ENCODE measurements at regions not wholly inside any gene's neighbourhood (a gene's known extent, or its start where the extent isn't known, plus 50 kb on each side); places are given as distances from the start of the nearest gene placed in this dataset.

DNA sequence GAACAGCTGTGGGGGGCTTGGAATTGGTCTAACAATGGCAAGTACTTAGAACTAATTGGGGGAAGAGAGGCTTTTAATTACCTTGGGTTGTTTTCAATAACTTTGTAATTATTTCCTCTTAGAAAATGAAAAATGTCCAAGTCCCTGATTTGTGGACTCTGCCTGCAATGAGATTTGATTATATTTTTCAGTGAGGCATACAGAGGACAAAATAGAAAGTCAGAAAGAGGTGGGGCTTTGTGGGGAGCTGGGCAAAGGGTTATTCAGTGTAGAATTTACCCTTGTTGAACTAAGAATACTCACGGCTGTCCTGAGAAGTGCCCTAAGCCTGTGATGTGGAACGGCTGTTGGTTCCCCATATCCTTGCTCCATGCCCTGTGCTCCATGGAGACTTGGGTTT, 153.0 kb downstream of the ICE1 start:
- no peak for FAIRE-seq

DNA sequence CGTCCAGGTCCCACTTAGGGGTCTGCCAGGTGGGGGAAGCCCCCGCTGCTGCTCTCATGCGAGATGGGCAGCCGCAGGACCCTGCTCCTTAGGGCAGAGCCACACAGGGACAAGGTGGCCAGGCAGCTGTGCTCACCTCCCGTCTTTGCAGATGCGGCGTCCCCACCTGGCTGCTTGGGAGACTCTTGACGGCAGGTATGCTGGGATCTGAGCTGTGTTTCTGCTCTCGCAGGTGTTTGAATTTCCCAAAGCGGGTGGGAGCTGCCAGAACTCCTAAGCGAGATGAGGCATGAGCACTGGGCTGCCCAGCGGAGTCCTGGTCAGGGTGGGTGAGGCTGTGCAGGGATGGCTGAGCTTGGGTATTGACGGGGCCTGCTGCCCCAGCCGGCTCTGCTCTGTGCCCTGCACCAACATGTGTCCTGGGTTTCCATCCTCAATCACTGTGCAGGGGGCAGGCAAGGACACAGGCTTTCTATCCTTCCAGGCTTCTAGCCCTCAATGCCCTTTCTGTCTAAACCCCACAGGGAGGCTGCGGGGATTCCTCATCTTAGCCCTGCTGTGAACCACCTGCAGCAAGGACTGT, 151.4 kb downstream of the ICE1 start:
- FAIRE-seq = no peak

DNA sequence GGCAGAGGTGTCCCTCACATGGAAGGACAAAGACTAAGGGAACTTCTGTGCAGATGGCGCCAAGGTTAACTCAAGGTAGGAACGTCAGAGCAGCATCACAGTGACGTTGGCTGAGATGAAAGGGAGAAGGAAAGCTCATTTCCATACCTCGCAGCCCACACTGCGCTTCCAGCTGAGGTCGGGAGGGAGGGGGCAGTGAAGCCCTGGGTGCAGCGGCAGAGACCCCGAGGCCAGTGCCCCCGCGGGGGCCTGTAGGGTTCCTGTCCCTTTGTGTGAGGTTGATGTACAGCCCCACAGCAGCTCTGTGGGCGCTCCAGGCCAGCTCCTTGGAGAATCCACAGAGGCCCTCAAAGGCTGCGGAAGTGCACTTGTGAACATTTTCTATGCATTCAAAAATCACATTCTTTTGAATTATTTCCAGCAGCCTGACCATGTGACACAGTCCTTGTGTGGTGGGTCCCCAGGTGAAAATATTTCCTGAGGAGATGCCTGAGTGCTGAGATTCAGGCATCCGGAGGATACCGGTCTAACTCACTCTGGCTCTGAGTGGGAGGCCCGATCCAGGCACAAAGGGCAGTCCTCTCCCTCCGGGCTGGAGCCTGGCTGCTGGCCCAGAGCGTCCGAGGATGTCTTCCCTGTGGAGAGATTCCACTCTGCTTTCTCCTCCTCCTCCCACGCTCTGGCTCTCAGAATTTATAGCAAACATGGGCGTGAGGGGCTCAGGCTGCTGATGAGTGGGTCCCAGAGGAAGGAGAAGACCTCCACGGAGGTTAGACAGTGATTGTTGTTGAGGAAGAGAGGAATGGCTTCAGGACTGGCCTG, 150.7 kb downstream of the ICE1 start:
- no peak for FAIRE-seq

DNA sequence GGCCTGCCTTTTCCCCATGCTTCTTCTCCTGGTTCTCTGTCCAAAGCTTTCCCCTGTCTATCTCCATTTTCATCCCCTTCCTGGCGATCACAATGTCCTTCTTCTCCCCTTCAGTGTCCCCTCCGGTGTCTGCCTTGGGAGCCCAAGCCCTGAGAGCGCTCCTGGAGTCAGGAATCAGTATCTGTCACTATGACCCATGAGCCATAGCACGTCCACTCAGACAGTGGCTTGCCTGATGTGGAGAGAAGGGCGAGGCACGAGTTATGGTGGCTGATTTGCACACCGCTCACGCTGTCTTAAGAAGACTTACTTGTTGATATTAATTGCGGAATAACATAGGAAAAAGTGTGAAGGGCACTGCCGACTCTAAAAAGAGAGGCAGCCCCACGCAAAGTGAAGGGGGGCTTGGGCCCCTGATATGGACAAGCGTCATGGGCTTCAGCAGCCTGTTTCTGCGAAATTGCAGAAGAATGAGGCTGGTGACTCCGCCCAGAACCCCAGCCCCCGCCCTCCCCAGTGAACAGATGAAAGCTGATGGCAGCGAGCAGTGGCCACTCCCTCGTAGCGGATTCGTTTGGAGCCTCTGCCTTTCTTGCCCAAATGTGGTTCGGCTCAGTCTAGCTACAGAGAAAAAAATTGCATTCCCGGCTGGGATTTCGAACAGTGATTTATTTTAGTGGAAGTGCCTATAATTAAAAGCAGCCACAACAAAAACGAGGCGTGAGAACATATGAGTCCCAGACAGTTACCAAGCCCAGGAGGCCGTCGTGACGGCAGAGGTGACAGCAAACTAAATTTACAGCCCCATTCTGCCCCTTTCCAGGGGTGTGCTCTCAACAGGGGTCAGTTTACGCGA, 149.8 kb downstream of the ICE1 start:
- peak; percentile 18 for FAIRE-seq

DNA sequence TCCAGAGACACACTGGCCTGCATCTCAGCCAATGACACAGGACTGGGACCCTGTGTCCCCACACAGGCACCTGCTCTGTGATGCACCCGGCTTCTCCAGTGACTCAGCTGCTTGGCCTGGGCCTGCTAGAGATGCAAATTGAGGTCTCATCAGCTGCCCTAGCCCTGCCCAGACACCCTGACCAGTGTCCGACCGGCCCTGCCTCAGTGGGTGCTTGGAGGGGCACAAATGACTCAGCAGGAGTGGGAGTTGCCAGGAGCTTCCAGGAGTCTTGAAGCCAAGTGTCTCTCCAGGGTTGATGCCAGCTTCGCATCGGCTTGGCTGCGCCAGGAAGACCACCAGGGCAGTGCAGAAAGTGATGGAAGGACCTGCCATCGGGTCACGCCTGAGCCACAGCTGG, 148.2 kb downstream of the ICE1 start:
- no peak for FAIRE-seq

DNA sequence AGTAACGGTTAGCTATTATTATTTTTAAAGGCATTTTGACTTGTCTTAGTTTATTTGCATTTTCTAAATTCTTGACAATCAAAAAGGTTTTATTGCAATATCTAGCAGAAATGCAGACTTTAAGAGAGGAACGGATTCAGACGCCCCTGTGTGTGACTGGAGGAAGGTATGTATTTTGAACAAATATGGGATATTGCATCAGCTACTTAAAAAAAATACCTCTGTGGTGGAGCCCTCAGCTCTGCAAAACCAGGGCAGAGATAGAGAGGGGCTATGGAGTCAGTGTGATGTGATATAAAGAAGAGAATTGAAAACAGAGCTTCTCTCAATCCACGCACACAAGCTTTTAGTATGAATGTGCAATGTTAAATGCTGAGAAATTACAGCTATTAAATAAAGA, 142.4 kb downstream of the ICE1 start:
- no peak for FAIRE-seq

DNA sequence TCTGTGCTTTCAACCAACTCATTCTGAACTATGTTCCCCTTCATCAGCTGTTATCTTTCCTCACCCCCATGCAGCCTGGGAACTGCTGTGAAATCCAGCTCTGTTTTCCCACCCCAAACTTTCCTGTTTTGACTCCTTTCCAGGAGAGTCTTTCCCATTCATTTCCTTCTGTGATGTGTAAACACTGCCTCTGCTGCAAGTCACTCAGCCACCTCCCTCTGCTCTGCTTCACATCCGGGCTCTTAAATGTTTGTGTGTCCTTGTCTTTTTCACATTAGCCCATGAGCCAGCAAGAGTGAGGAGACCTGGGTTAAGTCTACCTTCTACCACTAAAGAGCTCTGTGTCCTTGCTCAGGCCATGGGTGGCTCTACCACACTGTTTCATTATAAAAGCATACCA, 137.5 kb downstream of the ICE1 start:
- FAIRE-seq = no peak

DNA sequence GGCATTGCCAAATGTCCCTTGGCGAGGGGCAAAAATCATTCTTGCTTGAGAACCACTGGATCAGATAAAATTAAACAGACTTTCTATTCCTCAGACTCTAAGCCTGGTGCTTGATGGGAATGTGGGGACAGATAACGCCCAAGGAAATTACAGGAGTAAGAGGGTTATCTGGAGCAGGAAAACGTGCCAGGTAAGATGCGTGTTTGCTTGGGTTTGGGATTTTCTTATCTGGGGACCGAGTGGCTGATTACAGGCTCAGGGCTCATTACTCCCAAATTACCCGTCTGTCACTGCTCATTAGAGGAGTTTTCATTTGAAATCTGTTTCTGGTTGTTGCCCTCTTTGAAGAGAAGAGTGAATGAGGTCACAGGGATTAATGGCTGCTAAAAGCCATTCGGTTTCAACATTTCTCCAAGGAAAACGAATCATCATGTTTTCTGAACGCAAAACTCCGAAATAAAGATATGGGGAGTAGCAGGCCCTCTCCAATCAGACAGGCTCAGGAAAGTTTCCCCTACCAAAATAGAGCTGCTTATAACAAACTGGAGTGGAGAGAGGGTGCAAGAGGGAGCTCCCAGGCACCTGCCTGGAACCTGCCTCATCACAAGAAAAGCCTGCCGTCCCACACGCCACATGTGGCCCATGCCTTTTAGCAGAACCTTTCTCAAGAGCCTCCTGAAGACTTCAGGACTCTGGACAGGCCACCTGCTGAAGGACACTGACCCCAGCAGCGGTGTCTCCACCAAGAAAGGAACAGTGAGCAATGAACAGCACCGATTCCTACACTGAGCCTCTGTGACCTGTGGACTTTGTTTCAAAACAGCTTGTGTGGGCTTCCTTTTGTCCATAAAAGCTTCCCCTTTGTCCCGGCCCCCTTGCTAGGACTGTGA, 136.4 kb downstream of the ICE1 start:
- FAIRE-seq = no peak

DNA sequence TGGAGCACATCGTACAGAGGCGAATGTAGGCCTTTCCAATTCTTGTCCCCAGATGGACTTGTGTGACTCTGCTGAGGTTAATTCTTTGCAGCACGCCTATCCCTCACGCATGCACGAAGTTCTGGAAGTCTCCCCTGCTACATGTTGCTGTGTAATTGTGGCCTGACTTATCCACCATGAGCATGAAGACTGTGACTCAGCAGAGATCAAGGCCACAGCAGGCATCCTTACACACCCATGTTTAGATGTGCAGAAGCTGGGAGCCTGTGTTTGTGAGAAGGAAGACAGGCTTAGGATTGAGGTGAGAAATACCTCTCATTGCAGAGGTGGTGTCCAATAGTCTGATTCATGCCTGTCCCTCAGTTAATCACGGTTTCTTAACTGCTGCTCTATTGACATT, 135.6 kb downstream of the ICE1 start:
- FAIRE-seq = no peak

DNA sequence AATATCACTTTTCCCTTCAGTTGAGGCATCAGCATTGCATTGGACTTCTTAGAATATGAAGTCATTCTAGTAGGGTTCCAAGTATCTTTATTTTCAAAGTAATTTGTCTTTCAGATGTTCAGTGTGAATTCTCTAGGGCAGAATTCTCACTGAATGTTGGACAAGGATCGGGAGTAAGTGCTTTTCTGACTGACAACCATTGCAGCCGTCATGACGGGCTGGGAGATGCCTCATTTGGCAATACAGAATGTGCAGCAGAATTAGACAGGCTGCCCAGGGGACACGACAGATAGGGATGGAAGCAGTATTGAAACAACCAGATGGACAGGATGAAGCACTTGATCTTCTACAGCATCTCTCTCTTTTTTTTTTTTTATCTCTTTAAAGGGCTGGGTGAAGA, 129.0 kb downstream of the ICE1 start:
- no peak for FAIRE-seq

DNA sequence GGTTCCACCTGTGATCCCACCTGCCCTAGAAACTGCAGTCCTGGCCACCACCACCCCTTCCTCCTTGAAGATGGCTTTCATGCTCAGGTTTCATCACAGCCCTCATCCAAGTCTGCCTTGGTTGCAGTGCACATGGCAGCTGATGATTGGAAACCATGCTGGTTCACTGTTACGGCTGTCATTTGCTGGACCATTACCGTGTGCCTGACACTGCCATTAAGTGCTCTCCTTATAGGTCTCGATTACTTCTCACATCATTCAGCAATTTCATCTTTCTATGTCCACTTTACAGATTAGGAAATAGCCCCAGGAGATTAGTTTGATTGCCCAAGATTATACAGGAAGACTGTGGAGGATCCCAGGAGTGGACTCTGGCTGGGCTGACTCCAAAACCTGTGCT, 123.9 kb downstream of the ICE1 start:
- FAIRE-seq = no peak

DNA sequence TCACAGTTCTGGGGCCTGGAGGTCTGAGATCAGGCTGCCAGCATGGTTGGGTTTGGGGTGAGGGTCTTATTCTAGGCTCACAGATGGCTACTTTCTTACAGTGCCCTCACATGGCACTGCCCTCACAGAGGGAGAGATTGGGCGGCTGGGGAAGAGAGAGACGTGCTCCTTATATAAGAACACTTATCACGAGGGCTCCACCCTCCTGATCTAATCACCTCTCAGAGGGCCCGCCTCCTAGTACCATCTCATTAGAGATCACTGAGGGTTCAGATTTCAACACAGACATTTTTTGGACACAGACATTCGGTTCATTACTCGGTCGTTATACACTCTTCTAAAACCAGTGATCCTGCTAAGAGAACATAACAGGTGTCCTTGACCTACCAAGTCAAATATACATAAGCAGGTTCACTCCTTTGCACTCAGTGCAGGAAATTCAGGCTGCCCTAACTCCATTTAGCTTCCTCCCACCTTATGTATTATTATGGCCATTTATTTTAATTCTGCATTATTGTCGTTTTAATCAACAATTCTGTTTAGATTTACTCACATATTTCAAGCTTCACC, 121.7 kb downstream of the ICE1 start:
- FAIRE-seq = no peak

DNA sequence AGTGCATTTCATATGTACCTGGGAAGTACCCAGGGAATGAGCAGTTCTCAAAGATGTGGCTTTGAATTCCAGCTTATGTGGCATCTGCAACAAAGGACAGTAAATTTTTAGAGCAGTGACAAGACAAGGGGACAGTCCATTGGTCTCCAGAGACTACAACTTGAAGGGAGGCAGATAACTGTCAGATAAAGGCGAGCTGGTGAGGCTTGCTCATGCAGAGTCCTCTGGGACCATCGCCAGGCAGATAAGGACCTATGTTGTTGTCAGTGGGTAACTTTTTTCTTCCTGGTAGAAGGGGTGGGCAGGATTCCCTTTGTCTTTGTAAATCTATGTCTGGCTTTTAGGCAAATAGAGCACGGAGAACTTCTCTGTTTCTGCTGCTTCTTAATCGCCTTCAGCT, 120.2 kb downstream of the ICE1 start:
- no peak for FAIRE-seq

DNA sequence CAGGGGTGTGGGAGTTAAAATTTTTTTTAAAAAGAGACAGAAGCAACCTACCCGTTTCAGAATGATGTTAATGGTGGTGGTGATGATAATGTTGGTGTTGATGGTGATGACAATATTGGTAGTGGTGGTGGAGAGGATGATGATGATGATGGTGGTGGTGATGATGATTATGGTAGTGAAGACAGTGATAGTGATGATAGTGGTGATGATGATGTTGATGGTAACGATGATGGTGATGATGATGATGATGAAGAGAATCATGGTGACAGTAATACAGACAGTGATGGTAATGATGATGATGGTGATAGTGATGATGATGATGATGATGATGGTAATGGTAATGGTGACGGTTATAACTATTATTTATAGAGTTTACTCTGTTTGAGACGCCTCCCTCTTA, 117.6 kb downstream of the ICE1 start:
- no peak for FAIRE-seq
